ENCODE measurements at regions not wholly inside any gene's neighbourhood (a gene's known extent, or its start where the extent isn't known, plus 50 kb on each side); places are given as distances from the start of the nearest gene placed in this dataset.

DNA sequence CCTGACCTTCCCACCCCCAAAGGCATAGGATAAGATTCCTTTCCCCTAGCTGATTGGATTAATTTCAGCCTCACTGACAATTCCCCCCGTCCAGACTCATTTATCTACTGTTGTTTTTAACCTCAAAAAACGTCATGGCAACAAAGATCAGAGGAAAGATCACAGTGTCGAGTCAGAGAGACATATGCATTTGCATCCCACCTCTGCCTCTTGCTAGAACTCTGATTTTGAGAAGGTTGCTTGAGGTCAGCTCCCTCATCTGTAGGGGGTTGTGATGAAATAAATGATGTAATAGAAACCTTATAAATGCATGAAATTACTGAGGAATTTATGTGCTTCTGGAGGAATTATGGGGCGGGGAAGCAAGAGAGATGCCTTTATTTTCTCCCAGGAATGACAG lies 53.3 kb upstream of the SYN3 start:
- no peak for TF ChIP-seq CTCF (IDR thresholded peaks at IDR 0.05)
- no peak for TF ChIP-seq POLR2A (IDR thresholded peaks at IDR 0.05)
